CD4-positive, alpha-beta T cell treated with Interferon gamma for 1 hour (primary cell): ENCODE measurements at regions not wholly inside any gene's neighbourhood (a gene's known extent, or its start where the extent isn't known, plus 50 kb on each side); places are given as distances from the start of the nearest gene placed in this dataset.

Source experiments
- DNase-seq: peaks from one replicate; pipeline ENCODE4 v3.0.0-alpha.2; 2020

GRCh38 chr5:7955476-7955875 lies 86.5 kb downstream of the MTRR start:
- no peak for DNase-seq

- no peak for DNase-seq
These were observed 88.4 kb downstream of the MTRR start for GRCh38 chr5:7957329-7957728.

- DNase-seq = no peak
These were observed 91.2 kb downstream of the MTRR start for GRCh38 chr5:7960142-7960541.

GRCh38 chr5:7961540-7961939 lies 92.6 kb downstream of the MTRR start:
- DNase-seq = no peak

GRCh38 chr5:7970816-7971215 lies 101.9 kb downstream of the MTRR start:
- DNase-seq = no peak

GRCh38 chr5:7976411-7977190 lies 107.7 kb downstream of the MTRR start:
- no peak for DNase-seq

GRCh38 chr5:7978114-7978513 lies 109.2 kb downstream of the MTRR start:
- no peak for DNase-seq

- DNase-seq = no peak
These were observed 110.0 kb downstream of the MTRR start for GRCh38 chr5:7978991-7979390.

GRCh38 chr5:7980881-7981280 lies 111.9 kb downstream of the MTRR start:
- DNase-seq = no peak

GRCh38 chr5:7983433-7983832 lies 114.5 kb downstream of the MTRR start:
- DNase-seq = no peak

- DNase-seq = no peak
These were observed 122.3 kb downstream of the MTRR start for GRCh38 chr5:7991125-7991821.

- DNase-seq = no peak
These were observed 126.8 kb downstream of the MTRR start for GRCh38 chr5:7995688-7996294.

GRCh38 chr5:8005416-8005815 lies 136.5 kb downstream of the MTRR start:
- DNase-seq = no peak

- no peak for DNase-seq
These were observed 143.4 kb downstream of the MTRR start for GRCh38 chr5:8012131-8012977.

- no peak for DNase-seq
These were observed 145.2 kb downstream of the MTRR start for GRCh38 chr5:8013948-8014710.

- no peak for DNase-seq
These were observed 150.8 kb downstream of the MTRR start for GRCh38 chr5:8019719-8020218.

- DNase-seq = no peak
These were observed 152.0 kb downstream of the MTRR start for GRCh38 chr5:8020861-8021514.

- no peak for DNase-seq
These were observed 159.3 kb downstream of the MTRR start for GRCh38 chr5:8028243-8028642.

- DNase-seq = no peak
These were observed 164.3 kb downstream of the MTRR start for GRCh38 chr5:8033261-8033660.

GRCh38 chr5:8034852-8035251 lies 165.9 kb downstream of the MTRR start:
- DNase-seq = no peak

- DNase-seq = no peak
These were observed 180.0 kb downstream of the MTRR start for GRCh38 chr5:8048920-8049319.
